HepG2 (cell line): ENCODE measurements at regions not wholly inside any gene's neighbourhood (a gene's known extent, or its start where the extent isn't known, plus 50 kb on each side); places are given as distances from the start of the nearest gene placed in this dataset.

Experiments
- MTF2 ChIP-seq: sonication (generic); formaldehyde crosslinking; IDR thresholded peaks from 2 replicates; pipeline ENCODE4 v1.5.0; 2020; ENCODE audit warnings: missing genetic modification reagents, borderline replicate concordance
- ZNF772 ChIP-seq: sonication (generic); formaldehyde crosslinking; IDR thresholded peaks from 2 replicates; pipeline ENCODE4 v1.5.0; 2020; ENCODE audit warnings: mild to moderate bottlenecking, missing genetic modification reagents
- TF ChIP-seq, protein P1 (sequence below): sonication (generic); formaldehyde crosslinking; IDR thresholded peaks from 2 replicates; pipeline ENCODE4 v1.4.0; 2020; ENCODE audit warnings: mild to moderate bottlenecking, missing genetic modification reagents
- TF ChIP-seq, protein P2 (sequence below): sonication (generic); formaldehyde crosslinking; IDR thresholded peaks from 2 replicates; pipeline ENCODE4 v1.8.1; 2023; ENCODE audit warnings: mild to moderate bottlenecking, missing genetic modification reagents
- TF ChIP-seq, protein P3 (sequence below): IDR thresholded peaks from 2 replicates; pipeline ENCODE4 v1.6.1; 2018; ENCODE audit warnings: missing genetic modification reagents, mild to moderate bottlenecking, missing compliant biosample characterization

DNA sequence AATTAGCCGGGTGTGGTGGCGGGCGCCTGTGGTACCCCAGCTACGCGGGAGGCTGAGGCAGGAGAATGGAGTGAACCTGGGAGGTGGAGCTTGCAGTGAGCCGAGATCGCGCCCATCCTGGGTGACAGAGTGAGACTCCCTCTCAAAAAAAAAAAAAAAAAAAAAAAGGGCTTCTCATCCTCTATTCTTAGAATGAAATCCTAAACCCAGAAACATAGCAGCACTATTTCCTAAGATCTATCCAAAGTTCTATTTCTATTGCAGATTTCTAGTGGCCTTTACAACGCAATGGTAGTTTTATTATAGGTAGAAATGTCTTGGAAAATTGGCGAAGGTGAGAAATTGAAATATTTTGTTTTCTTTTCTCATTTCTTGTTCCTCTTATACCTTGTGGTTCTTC lies 501.0 kb upstream of the SETBP1 start (continued):
- TF ChIP-seq, protein P1, sequence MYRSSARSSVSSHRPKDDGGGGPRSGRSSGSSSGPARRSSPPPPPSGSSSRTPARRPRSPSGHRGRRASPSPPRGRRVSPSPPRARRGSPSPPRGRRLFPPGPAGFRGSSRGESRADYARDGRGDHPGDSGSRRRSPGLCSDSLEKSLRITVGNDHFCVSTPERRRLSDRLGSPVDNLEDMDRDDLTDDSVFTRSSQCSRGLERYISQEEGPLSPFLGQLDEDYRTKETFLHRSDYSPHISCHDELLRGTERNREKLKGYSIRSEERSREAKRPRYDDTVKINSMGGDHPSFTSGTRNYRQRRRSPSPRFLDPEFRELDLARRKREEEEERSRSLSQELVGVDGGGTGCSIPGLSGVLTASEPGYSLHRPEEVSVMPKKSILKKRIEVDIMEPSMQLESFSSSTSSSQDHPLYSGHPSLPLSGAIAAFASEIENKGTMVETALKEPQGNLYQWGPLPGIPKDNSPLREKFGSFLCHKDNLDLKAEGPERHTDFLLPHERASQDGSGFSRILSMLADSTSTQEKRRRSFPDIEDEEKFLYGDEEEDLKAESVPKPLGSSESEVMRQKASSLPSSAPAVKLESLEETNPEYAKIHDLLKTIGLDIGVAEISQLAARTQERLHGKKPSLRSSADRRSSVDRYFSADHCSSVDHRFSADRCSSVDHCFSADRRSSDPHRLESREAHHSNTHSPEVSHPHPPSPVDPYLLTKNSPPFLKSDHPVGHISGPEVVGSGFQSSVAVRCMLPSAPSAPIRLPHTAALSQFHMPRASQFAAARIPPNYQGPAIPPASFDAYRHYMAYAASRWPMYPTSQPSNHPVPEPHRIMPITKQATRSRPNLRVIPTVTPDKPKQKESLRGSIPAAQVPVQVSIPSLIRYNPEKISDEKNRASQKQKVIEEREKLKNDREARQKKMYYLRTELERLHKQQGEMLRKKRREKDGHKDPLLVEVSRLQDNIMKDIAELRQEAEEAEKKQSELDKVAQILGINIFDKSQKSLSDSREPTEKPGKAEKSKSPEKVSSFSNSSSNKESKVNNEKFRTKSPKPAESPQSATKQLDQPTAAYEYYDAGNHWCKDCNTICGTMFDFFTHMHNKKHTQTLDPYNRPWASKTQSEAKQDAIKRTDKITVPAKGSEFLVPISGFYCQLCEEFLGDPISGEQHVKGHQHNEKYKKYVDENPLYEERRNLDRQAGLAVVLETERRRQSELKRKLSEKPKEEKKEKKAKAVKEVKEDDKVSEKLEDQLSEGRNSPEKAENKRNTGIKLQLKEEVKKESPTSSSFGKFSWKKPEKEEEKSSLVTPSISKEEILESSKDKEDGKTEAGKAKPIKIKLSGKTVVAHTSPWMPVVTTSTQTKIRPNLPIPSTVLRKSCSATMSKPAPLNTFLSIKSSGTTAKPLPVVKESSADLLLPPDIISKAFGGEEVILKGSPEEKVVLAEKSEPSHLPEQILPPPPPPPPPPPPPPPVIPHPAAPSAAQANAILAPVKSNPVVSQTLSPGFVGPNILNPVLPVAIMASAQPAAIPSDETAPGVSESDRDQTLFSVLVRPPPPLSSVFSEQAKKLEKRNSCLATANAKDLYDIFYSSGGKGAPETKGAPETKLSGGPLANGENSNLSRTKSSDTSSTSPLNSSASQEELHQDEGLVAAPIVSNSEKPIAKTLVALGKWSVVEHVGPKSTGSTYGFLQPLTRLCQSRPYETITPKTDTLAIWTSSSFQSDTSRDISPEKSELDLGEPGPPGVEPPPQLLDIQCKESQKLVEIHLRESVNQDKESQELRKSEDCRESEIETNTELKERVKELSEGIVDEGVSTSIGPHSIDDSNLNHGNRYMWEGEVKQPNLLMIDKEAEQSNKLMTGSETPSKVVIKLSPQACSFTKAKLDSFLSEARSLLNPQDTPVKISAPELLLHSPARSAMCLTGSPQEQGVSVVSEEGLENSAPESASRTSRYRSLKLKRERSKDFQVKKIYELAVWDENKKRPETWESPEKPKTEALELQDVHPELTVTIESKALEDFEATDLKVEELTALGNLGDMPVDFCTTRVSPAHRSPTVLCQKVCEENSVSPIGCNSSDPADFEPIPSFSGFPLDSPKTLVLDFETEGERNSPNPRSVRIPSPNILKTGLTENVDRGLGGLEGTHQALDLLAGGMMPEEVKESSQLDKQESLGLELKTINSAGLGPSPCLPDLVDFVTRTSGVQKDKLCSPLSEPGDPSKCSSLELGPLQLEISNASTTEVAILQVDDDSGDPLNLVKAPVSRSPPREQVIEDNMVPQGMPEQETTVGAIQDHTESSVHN: no peak
- no peak for TF ChIP-seq MTF2 (CRISPR knock-in tag)
- TF ChIP-seq, protein P2, sequence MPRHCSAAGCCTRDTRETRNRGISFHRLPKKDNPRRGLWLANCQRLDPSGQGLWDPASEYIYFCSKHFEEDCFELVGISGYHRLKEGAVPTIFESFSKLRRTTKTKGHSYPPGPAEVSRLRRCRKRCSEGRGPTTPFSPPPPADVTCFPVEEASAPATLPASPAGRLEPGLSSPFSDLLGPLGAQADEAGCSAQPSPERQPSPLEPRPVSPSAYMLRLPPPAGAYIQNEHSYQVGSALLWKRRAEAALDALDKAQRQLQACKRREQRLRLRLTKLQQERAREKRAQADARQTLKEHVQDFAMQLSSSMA (CRISPR knock-in tag): no peak
- TF ChIP-seq, protein P3, sequence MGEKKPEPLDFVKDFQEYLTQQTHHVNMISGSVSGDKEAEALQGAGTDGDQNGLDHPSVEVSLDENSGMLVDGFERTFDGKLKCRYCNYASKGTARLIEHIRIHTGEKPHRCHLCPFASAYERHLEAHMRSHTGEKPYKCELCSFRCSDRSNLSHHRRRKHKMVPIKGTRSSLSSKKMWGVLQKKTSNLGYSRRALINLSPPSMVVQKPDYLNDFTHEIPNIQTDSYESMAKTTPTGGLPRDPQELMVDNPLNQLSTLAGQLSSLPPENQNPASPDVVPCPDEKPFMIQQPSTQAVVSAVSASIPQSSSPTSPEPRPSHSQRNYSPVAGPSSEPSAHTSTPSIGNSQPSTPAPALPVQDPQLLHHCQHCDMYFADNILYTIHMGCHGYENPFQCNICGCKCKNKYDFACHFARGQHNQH (CRISPR knock-in tag): no peak
- no peak for TF ChIP-seq ZNF772
- TF ChIP-seq, all 625 proteins: peak for 0
